HG03139 (cell line): ENCODE measurements at regions not wholly inside any gene's neighbourhood (a gene's known extent, or its start where the extent isn't known, plus 50 kb on each side); places are given as distances from the start of the nearest gene placed in this dataset.

Source experiments
- ATAC-seq: cut with Tn5 transposase; IDR thresholded peaks from one replicate; pipeline ENCODE4 v1.9.1; 2021; ENCODE audit not compliant: unreplicated experiment

DNA sequence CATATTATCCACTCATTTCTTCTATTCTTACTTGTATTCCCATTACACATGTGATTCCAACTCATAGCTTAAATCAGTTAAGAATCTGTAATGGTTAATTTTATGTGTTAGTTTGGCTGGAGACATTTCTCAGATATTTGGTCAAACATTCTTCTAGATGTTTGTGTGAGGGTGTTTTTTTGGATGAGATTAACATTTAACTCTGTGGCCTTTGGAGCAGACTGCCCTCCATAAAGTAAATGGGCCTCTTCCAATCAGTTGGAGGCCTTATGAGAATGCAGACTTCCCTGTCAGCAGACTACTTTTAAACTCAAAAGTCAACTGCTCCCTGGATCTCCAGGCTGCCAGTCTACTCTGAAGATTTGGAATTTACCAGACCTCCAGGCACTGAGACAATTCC, 976.8 kb upstream of the ACVR2A start:
- ATAC-seq = no peak

- ATAC-seq = no peak
Measured at GRCh38 chr2:146867477-146867986, 977.3 kb upstream of the ACVR2A start.

DNA sequence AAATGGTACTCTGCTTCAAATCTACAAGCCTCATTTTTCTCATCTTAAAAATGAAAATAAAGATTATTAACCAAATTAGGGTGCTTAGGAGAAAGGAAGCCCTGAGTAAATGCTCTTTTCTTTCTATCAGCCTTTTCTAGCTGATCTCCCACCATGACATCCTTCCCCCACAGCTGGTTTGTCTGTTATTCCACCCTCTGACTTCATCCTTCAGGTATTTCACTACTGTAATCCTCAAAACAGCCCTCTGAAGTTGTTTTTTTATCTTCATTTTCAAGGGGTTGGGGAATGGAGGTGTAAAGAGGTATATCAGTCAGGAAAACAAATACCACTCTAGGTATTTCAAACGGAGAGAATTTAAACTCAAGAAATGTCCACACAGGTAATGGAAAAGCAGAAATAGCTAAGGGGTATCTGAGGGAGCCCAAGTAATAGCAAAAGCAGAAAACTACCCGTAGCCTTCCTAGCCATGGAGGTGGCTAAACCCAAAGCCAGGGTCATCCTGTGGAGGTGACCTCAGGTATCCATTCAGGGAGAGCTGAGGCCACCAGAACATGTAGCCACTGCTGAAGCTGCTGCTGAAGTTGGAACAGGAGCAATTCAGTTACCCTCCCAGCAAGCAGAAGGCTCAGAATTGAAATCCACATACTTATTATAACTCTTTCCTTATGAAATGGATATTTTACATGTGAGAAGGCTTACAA, 990.9 kb upstream of the ACVR2A start:
- no peak for ATAC-seq

DNA sequence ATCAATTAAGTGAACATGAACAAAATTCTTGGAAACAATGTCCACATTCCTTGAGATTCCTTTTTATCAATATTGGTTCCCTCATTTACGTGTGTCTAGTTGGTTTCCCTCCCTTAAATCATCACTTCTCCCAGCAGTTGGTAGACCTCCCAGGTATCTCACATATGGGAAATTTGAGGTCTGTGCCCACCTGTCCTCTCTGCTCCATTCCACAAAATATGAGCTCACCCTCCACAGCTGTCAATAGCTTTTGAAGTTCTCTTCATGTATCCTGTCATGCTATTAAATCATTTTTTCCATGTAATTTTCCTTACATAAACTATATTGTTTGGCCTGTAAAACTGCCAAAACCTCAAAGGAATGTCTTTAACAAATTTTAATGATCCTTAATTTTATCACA, 992.2 kb upstream of the ACVR2A start:
- no peak for ATAC-seq

- no peak for ATAC-seq
Measured at GRCh38 chr2:146850746-146851145, 994.1 kb upstream of the ACVR2A start.

DNA sequence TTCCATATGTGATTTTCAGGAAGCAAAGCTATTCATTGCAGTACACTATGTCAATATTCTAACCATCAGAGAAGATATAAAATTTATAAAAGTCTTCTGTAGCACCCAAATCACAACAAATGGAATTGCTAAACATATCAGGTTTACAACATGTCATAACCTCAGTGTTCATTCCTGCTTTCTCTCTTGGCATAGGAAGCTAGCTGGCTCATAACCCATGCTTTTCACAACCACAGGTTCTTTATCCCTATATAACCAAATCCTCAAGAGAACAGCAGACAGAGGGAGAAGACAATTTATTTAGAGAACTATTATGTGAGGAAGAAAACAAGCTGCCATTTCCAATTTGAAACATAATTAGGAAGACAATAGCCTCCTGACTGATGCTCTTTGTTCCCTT, 997.0 kb upstream of the ACVR2A start:
- ATAC-seq = no peak

GRCh38 chr2:146844226-146844990, 1000.4 kb upstream of the ACVR2A start:
- ATAC-seq = no peak

DNA sequence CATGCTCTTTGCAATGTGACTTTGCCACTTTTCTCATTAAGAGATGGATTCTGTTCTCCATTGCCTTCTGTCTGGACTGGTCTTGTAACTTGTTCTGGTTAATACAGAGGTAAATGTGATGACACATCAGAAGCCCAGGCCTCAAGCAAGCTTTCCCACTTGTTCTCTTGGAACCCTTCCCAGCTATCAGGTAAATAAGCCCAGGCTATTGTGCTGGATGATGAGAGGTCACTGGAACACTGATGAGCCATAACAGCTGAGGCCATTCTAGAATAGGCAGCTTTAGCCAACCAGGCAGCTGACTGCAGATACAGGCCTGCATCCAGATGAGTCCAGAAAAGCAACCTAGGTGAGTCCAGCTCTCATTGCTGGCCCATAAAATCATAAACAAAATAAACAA, 1007.0 kb upstream of the ACVR2A start:
- ATAC-seq = no peak

DNA sequence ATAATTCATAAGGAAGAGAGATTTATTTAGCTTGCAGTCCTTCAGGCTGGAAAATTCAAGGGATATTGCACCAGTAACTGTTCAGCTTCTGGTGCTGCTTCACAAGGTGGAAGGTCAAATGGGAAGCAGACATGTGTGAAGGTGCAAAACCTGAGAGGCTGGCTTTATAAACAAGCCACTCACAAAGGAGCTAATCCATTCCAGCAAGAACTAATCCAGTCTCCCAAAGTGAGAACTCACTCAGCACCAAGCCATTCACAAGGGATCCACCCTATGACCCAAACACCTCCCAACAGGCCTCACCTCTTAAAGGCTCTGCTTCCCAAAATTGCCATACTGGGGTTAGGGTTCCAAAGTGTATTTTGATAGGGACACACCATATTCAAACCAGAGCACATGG, 1018.4 kb upstream of the ACVR2A start:
- no peak for ATAC-seq

DNA sequence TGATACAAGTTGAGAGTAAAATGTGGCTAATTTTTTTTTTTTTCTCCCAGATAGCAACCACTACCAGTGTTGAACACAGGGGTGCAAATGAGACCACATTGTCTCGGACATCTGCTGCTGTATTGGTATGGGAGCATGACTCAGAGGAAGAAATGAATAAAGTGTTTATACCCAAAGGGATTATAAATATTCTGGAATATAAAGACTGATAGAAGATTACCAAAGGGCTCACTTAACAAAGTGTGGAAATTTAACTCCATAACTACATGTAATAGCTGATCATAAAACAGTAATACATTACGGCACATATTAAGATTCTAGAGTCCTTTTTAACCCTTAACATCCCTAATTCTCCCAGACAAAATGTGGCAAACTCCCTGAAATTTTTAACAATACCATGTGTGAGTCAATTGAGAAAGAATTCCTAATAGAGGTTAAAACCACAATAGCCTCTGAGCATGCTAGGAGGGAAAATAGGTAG, 1023.0 kb upstream of the ACVR2A start:
- ATAC-seq = no peak

- ATAC-seq = no peak
Measured at GRCh38 chr2:146820672-146821071, 1024.2 kb upstream of the ACVR2A start.

GRCh38 chr2:146818122-146818521, 1026.7 kb upstream of the ACVR2A start:
- no peak for ATAC-seq

- ATAC-seq = no peak
Measured at GRCh38 chr2:146817613-146818012, 1027.2 kb upstream of the ACVR2A start.

- no peak for ATAC-seq
Measured at GRCh38 chr2:146814971-146815370, 1029.9 kb upstream of the ACVR2A start.

DNA sequence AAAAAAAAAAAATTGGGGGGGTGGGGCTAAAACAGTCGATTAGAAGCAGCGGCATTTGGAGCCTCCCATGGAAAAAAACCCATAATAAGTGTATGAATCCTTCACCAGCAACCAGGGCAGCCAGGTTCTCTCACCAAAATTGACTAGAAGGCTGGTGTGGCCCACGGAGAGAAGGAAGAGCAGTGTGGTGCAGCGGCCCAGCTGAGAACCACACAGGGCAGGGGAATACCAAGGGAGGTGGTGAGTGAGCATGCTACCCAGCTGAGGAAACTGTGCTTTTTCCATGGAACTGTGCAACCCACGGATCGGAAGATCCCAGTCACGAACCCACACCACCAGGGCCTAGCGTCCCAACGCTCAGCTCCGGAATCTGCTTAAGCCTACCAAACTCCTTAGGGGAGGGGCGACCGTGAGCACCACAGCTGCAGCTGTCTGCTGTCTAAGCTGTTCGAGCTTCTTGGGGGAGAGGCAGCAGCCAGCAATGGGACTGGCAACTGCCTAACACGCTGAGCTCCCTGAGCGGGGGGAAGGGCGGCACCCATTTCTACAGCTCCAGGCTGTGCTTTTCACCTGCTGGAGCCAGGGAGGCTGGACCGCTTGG, 1037.2 kb upstream of the ACVR2A start:
- ATAC-seq = no peak

DNA sequence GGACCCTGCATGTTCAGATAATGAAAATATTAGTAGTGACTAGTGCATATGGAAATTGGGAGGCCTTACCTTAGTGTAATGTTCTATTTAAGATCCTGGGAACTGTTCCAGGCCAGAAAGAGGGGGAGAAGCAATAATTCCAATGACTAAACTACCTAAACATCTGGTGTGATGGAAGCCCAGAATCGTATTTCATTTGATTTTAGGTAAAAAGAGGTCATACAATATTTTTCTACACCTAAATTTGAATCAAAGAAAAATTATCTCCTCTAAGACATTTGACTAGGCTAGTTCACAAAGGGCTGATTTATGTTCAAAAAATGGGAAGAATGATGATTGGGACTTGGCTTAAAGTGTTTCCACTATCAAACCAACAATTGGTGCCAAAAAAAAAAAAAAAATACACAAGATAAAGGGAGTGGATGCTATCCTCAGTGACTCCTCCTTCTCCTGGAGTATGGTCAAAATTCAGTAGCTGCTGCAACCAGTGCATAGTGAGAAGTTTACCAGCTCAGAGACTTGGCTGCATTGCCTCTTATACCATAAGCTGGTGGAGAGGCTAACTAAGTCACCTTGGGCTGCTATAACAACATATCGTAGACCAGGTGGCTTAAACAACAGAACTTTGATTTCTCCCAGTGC, 1038.3 kb upstream of the ACVR2A start:
- ATAC-seq = no peak

DNA sequence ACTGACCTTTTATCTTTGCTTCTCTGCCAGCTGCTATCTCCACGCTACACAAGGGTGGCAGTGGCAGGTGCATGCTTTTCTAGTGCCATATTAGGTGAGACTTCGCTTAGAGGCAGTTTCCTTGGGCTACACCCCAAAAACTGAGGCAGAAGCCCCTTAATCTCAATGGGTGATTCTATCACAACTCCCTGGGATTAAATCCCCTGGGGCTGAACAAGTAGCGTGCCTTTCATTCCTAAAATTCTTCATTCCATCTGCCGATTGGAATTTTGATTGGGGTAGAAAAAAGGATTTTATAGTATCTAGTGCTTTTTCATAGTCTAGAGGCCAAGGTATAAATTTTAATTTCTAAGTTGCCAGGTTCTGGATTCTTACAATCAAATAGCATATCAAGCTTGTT, 1040.5 kb upstream of the ACVR2A start:
- ATAC-seq = no peak

GRCh38 chr2:146801886-146802285, 1042.9 kb upstream of the ACVR2A start:
- ATAC-seq = no peak

DNA sequence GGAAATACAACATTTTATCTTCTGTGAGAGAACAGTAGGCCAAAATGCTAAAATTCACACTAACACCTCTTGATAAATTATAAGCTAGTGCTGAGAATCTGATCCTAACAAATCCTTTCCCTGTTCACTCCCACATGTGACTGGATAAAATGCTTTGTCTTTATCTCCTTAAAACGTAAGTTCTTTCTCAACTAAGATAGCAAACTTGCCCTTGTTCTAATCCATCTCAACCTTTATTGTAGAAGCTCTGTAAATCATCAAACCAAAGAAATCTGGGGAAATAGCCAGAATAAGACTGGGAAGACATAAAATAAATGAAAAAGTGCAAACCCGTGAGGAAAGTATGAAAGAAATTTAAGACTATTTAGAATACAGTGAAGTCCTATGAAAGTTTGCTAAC, 1058.4 kb upstream of the ACVR2A start:
- ATAC-seq = no peak

DNA sequence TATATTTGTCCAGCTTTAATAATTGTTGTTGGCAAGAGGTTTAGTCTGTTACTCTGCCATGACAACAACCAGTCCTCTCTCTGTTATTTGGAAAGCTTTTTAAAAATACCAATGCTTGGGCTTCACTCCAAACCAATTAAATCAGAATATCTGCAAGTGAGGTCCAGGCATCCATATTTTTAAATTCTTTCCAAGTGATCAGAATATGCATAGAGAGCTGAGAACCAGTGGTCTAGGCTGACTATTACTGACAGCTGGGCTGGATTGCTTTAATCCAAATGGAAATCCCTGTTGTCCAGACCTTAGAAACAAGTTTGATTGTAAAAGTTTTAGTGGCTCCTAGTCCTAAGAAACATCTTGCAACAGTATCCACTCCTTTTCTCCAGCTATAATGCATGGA, 1059.7 kb upstream of the ACVR2A start:
- ATAC-seq = no peak

DNA sequence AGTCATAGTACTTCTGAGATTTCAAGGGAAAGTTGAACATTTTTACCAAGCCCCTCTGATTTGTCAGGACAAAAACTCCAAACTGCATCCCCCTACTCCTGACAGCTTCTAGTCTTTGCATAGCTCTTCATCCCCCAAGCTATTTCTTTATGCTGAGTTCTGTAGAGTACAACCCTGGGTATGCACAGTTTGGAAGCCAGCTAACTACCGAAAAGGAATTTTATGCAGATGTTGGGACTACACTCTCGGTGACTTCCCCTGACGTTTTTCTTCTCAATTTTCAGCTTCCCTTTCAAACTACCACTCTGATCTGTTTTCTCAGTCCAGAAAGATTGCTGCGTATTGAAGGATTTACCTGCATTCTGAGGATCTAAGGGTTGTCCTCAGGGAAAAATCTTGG, 1060.2 kb upstream of the ACVR2A start:
- no peak for ATAC-seq
